ENCODE measurements at regions not wholly inside any gene's neighbourhood (a gene's known extent, or its start where the extent isn't known, plus 50 kb on each side); places are given as distances from the start of the nearest gene placed in this dataset.
A peak's percentile ranks its signal among the peaks of the same experiment; 100 is the strongest.

DNA sequence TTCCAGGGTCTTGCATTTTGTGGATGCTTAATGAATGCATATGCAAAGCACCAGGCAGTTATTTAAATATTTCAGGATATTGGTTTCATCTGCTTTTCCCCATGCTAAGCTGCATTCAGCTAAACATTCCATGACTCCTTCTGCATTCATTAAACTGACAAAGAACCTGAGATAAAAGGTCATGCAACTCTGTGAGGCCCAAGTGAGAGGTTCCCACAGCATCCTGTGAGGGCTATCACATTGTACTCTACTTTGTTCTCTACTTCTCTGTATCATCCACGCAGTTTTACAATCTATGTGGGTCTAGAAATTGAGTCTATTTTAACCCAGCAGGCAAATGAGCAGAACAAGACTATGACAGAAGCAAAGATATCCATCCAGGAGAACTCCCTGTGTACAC is 86.4 kb upstream of the PRSS16 start:
- no peaks in the 10 kb centered on the region for H3K79me2 ChIP-seq (ENCODE audit: control insufficient read depth, insufficient read depth, low read length)
- H3K4me1 ChIP-seq (ENCODE audit: control insufficient read depth, extremely low read depth, insufficient read depth, low read length): peaks cover 5% of the 10 kb centered on the region
- no peaks in the 10 kb centered on the region for H3K36me3 ChIP-seq (ENCODE audit: control insufficient read depth in 2 of 2, extremely low read depth in 1 of 2, insufficient read depth in 2 of 2, low read length in 2 of 2)
- no peak overlapping the region for H3K4me3 ChIP-seq (ENCODE audit: control insufficient read depth in 2 of 3, extremely low read depth in 1 of 3, insufficient read depth in 2 of 3, low read depth in 1 of 3, low read length in 3 of 3)
- no peaks in the 10 kb centered on the region for H3K9me1 ChIP-seq (ENCODE audit: control insufficient read depth, extremely low read depth, insufficient read depth, low read length)
- no peak overlapping the region for H3K9ac ChIP-seq (ENCODE audit: control insufficient read depth, extremely low read depth, insufficient read depth, low read length)
- no peak overlapping the region for H3K4me2 ChIP-seq (ENCODE audit: control insufficient read depth, extremely low read depth, insufficient read depth, low read depth, low read length)
- no peaks in the 10 kb centered on the region for H4K20me1 ChIP-seq (ENCODE audit: control insufficient read depth, extremely low read depth, insufficient read depth, low read length)
- no peaks in the 10 kb centered on the region for H3K27me3 ChIP-seq (ENCODE audit: control insufficient read depth, extremely low read depth, insufficient read depth, low read length)
- dilution Hi-C loops (cut with MboI; ENCODE audit: extremely low pct_ligation_motif_present, low sequenced_read_pairs): no loop called here
- H3K9me3 ChIP-seq (ENCODE audit: control insufficient read depth, low read depth, low read length): no peaks in the 10 kb centered on the region
- no peak overlapping the region for H3K27ac ChIP-seq (ENCODE audit: control insufficient read depth, insufficient read depth, low read length)
- FAIRE-seq (no peak), DNase-seq (ENCODE audit: low read depth, low spot score) (no peak)
- H2AFZ ChIP-seq (ENCODE audit: control insufficient read depth, low read length): no peak overlapping the region
- TF ChIP-seq EZH2 (IDR thresholded peaks at IDR 0.05; ENCODE audit: low read length): no peak
- TF ChIP-seq, protein P1, sequence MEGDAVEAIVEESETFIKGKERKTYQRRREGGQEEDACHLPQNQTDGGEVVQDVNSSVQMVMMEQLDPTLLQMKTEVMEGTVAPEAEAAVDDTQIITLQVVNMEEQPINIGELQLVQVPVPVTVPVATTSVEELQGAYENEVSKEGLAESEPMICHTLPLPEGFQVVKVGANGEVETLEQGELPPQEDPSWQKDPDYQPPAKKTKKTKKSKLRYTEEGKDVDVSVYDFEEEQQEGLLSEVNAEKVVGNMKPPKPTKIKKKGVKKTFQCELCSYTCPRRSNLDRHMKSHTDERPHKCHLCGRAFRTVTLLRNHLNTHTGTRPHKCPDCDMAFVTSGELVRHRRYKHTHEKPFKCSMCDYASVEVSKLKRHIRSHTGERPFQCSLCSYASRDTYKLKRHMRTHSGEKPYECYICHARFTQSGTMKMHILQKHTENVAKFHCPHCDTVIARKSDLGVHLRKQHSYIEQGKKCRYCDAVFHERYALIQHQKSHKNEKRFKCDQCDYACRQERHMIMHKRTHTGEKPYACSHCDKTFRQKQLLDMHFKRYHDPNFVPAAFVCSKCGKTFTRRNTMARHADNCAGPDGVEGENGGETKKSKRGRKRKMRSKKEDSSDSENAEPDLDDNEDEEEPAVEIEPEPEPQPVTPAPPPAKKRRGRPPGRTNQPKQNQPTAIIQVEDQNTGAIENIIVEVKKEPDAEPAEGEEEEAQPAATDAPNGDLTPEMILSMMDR (optimal IDR thresholded peaks at IDR 0.05 in 1 of 3, IDR thresholded peaks at IDR 0.05 in 1 of 3, conservative IDR thresholded peaks at IDR 0.05 in 1 of 3; ENCODE audit: extremely low read depth in 1 of 3, insufficient read depth in 2 of 3, low read length in 3 of 3): no peak

DNA sequence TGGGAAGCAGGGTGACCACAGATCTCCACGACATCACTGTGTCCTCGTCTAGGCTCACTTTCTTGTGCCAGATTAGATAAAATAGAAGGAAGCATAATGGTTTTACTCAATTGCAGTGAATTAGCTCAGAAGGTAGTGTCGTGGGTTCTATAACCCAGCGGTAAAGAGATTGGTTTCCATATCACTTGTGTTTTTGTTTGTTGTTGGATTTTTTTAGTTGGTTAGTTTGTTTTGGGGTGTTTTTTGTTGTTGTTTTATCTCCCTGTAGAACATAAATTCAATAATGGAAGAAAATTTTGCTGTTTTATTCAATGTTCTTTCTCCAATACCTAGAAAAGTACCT is 85.9 kb upstream of the PRSS16 start:
- no peak for DNase-seq (ENCODE audit: low read depth, low spot score)
- Histone ChIP-seq H3K9me1 (ENCODE audit: control insufficient read depth, extremely low read depth, insufficient read depth, low read length) (no peaks in the 10 kb centered on the region), H2AFZ (ENCODE audit: control insufficient read depth, low read length) (no peak overlapping the region), H3K9ac (ENCODE audit: control insufficient read depth, extremely low read depth, insufficient read depth, low read length) (no peak overlapping the region), H3K27ac (ENCODE audit: control insufficient read depth, insufficient read depth, low read length) (no peak overlapping the region), H3K4me2 (ENCODE audit: control insufficient read depth, extremely low read depth, insufficient read depth, low read depth, low read length) (peak overlapping the region; percentile 52), H3K36me3 (ENCODE audit: control insufficient read depth in 2 of 2, extremely low read depth in 1 of 2, insufficient read depth in 2 of 2, low read length in 2 of 2) (no peaks in the 10 kb centered on the region), H3K9me3 (ENCODE audit: control insufficient read depth, low read depth, low read length) (no peaks in the 10 kb centered on the region), H3K4me3 (ENCODE audit: control insufficient read depth in 2 of 3, extremely low read depth in 1 of 3, insufficient read depth in 2 of 3, low read depth in 1 of 3, low read length in 3 of 3) (no peak overlapping the region), H3K27me3 (ENCODE audit: control insufficient read depth, extremely low read depth, insufficient read depth, low read length) (no peaks in the 10 kb centered on the region), H3K79me2 (ENCODE audit: control insufficient read depth, insufficient read depth, low read length) (no peaks in the 10 kb centered on the region), H3K4me1 (ENCODE audit: control insufficient read depth, extremely low read depth, insufficient read depth, low read length) (peaks cover 5% of the 10 kb centered on the region), H4K20me1 (ENCODE audit: control insufficient read depth, extremely low read depth, insufficient read depth, low read length) (no peaks in the 10 kb centered on the region)
- no peak for FAIRE-seq
- no peak for TF ChIP-seq EZH2 (IDR thresholded peaks at IDR 0.05; ENCODE audit: low read length)
- TF ChIP-seq, protein P1 (optimal IDR thresholded peaks at IDR 0.05 in 1 of 3, IDR thresholded peaks at IDR 0.05 in 1 of 3, conservative IDR thresholded peaks at IDR 0.05 in 1 of 3; ENCODE audit: extremely low read depth in 1 of 3, insufficient read depth in 2 of 3, low read length in 3 of 3): no peak
- dilution Hi-C loops (cut with MboI; ENCODE audit: extremely low pct_ligation_motif_present, low sequenced_read_pairs): no loop called here
